Astrocyte (in vitro differentiated cells and primary cell): ENCODE measurements at regions not wholly inside any gene's neighbourhood (a gene's known extent, or its start where the extent isn't known, plus 50 kb on each side); places are given as distances from the start of the nearest gene placed in this dataset.

Experiments
- DNase-seq: peaks from one replicate; pipeline ENCODE4 v3.0.0-alpha.2; 2010; ENCODE audit warnings: low read depth
- FAIRE-seq: peaks from 2 replicates; lab custom pipeline; 2011; peaks lifted over from hg19 to GRCh38; lab: Jason Lieb, UNC
- H2AFZ ChIP-seq: 2 replicates; pipeline ENCODE4 v1.6.0; 2012; ENCODE audit warnings: low read depth, low read length, inconsistent platforms
- H3K27ac ChIP-seq: 2 replicates; pipeline ENCODE4 v1.5.1; 2011; ENCODE audit warnings: low read depth, low read length, inconsistent platforms
- H3K27me3 ChIP-seq: 2 replicates; pipeline ENCODE4 v1.6.0; 2011; ENCODE audit warnings: low read length, inconsistent platforms; ENCODE audit not compliant: insufficient read depth
- H3K36me3 ChIP-seq: 2 replicates; pipeline ENCODE4 v1.5.1; 2011; ENCODE audit warnings: low read length, inconsistent platforms; ENCODE audit not compliant: insufficient read depth
- H3K4me1 ChIP-seq: 2 replicates; pipeline ENCODE4 v1.5.1; 2011; ENCODE audit warnings: low read length, inconsistent platforms; ENCODE audit not compliant: insufficient read depth
- H3K4me2 ChIP-seq: 2 replicates; pipeline ENCODE4 v1.6.0; 2012; ENCODE audit warnings: low read length, inconsistent platforms
- H3K4me3 ChIP-seq: 2 replicates; pipeline ENCODE4 v1.5.1; 2011; ENCODE audit warnings: low read depth, mild to moderate bottlenecking, low read length, inconsistent platforms; ENCODE audit not compliant: insufficient read depth
- H3K79me2 ChIP-seq: 2 replicates; pipeline ENCODE4 v1.6.0; 2012; ENCODE audit warnings: mild to moderate bottlenecking, low read length, inconsistent platforms; ENCODE audit not compliant: insufficient read depth
- H3K9ac ChIP-seq: 2 replicates; pipeline ENCODE4 v1.6.0; 2012; ENCODE audit warnings: mild to moderate bottlenecking, low read length, inconsistent platforms
- H3K9me3 ChIP-seq: 2 replicates; pipeline ENCODE4 v1.5.1; 2012; ENCODE audit warnings: low read depth, mild to moderate bottlenecking, low read length, inconsistent platforms; ENCODE audit not compliant: insufficient read depth
- H4K20me1 ChIP-seq: 2 replicates; pipeline ENCODE4 v1.6.0; 2012; ENCODE audit warnings: low read length, inconsistent platforms; ENCODE audit not compliant: insufficient read depth
- H3K27ac Mint-ChIP-seq: one replicate; pipeline ENCODE4 v1.8.0; 2021; ENCODE audit warnings: mild to moderate bottlenecking, mixed read lengths; ENCODE audit not compliant: unreplicated experiment
- H3K27me3 Mint-ChIP-seq: one replicate; pipeline ENCODE4 v1.8.0; 2021; ENCODE audit warnings: low read depth, mixed read lengths; ENCODE audit not compliant: unreplicated experiment
- H3K36me3 Mint-ChIP-seq: one replicate; pipeline ENCODE4 v1.8.0; 2021; ENCODE audit warnings: low read depth, mixed read lengths; ENCODE audit not compliant: unreplicated experiment
- H3K4me1 Mint-ChIP-seq: one replicate; pipeline ENCODE4 v1.8.0; 2021; ENCODE audit warnings: low read depth, mixed read lengths; ENCODE audit not compliant: unreplicated experiment
- H3K4me3 Mint-ChIP-seq: one replicate; pipeline ENCODE4 v1.8.0; 2021; ENCODE audit warnings: mild to moderate bottlenecking, moderate library complexity, mixed read lengths; ENCODE audit not compliant: unreplicated experiment
- H3K9me3 Mint-ChIP-seq: one replicate; pipeline ENCODE4 v1.8.0; 2021; ENCODE audit warnings: mild to moderate bottlenecking, mixed read lengths; ENCODE audit not compliant: unreplicated experiment
- EZH2 ChIP-seq: IDR thresholded peaks from 2 replicates; pipeline ENCODE4 v1.6.1; 2012; ENCODE audit warnings: mild to moderate bottlenecking, low read length, inconsistent platforms; ENCODE audit not compliant: insufficient read depth
- TF ChIP-seq, protein P1 (sequence below): IDR thresholded peaks from 2 replicates; pipeline ENCODE4 v1.5.1; 2011; ENCODE audit warnings: low read depth, mild to moderate bottlenecking, inconsistent platforms, low read length, moderate library complexity; ENCODE audit not compliant: insufficient read depth

DNA sequence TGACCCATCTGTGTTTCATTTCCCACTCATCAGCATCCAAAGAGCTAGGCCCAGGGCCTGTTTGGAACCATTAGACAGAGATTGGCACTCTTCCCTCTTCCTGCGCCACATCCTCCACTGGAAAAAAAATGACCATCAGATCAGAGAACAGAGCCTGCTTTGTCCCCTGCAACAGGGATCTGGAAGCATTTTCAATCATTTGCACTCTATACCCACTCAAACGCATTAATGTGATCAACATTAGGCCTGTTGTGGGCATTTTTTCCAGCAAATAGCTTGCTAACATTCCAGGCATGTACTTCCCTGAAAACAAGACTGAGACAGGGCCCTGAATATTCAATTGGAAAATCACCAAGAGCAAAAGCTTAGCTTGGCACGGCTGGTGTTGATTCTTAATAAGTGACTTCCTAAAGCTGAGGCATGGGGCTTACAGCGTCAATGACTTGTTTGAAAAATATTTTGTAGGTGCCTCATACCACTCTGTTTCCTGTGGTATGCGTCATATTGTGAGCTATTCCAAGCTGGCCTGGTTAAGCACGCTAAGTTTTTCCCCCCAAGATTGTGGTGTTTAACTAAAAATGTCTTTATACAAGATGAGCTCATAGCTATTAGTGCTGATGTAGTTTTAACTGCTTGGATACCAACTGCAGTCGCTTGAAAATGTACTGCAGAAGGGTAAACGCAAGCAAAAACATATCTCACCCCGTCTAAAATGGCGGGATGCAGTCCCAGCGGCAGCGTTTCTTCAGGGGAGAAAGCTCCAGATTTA lies 404.4 kb downstream of the SPRY2 start:
- H3K27me3 Mint-ChIP-seq, result no peaks in the 10 kb centered on the region
- H3K4me1 ChIP-seq, result peaks cover 26% of the 10 kb centered on the region
- peak overlapping the region; percentile 96 for H3K27ac ChIP-seq
- no peaks in the 10 kb centered on the region for H4K20me1 ChIP-seq
- peaks cover 39% of the 10 kb centered on the region for H3K4me1 Mint-ChIP-seq
- H3K4me3 ChIP-seq, result no peak overlapping the region
- H3K9ac ChIP-seq, result peak overlapping the region; percentile 74
- TF ChIP-seq, protein P1, sequence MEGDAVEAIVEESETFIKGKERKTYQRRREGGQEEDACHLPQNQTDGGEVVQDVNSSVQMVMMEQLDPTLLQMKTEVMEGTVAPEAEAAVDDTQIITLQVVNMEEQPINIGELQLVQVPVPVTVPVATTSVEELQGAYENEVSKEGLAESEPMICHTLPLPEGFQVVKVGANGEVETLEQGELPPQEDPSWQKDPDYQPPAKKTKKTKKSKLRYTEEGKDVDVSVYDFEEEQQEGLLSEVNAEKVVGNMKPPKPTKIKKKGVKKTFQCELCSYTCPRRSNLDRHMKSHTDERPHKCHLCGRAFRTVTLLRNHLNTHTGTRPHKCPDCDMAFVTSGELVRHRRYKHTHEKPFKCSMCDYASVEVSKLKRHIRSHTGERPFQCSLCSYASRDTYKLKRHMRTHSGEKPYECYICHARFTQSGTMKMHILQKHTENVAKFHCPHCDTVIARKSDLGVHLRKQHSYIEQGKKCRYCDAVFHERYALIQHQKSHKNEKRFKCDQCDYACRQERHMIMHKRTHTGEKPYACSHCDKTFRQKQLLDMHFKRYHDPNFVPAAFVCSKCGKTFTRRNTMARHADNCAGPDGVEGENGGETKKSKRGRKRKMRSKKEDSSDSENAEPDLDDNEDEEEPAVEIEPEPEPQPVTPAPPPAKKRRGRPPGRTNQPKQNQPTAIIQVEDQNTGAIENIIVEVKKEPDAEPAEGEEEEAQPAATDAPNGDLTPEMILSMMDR, result no peak
- no peak for TF ChIP-seq EZH2
- H3K36me3 ChIP-seq, result no peaks in the 10 kb centered on the region
- DNase-seq (peak; percentile 100), FAIRE-seq (peak; percentile 100)
- peak overlapping the region; percentile 65 for H3K4me2 ChIP-seq
- peaks cover 2% of the 10 kb centered on the region for H3K9me3 Mint-ChIP-seq
- no peaks in the 10 kb centered on the region for H3K9me3 ChIP-seq
- no peaks in the 10 kb centered on the region for H3K79me2 ChIP-seq
- H2AFZ ChIP-seq, result peak overlapping the region; percentile 50
- H3K27ac Mint-ChIP-seq, result peak overlapping the region; percentile 98
- no peaks in the 10 kb centered on the region for H3K36me3 Mint-ChIP-seq
- peak overlapping the region; percentile 22 for H3K4me3 Mint-ChIP-seq
- no peaks in the 10 kb centered on the region for H3K27me3 ChIP-seq

DNA sequence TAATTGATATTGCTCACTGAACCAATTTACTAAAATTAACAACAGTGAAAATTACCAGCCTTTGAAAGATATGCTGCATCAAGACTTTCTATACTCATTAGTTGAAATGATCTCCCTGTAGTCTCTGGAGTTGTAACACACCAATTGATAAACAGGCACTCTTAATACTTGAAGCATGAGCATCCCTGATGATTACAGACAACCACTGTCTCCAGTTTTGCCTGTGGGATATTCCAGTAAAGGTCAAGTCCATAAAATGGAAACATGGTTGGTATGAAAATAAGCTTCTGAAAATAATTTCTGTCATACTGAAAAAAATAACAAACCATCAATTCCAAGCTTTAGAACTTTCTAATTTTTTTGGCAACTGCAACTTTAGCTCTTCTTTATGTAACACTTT lies 405.8 kb downstream of the SPRY2 start:
- no peak for TF ChIP-seq EZH2
- TF ChIP-seq, protein P1, result no peak
- Mint-ChIP-seq H3K27me3 (no peaks in the 10 kb centered on the region), H3K9me3 (peaks cover 2% of the 10 kb centered on the region), H3K4me3 (no peak overlapping the region), H3K4me1 (peaks cover 39% of the 10 kb centered on the region), H3K36me3 (no peaks in the 10 kb centered on the region), H3K27ac (peak overlapping the region; percentile 98)
- no peaks in the 10 kb centered on the region for H3K27me3 ChIP-seq
- peaks cover 26% of the 10 kb centered on the region for H3K4me1 ChIP-seq
- H3K4me2 ChIP-seq, result no peak overlapping the region
- DNase-seq, result no peak
- H3K36me3 ChIP-seq, result no peaks in the 10 kb centered on the region
- H2AFZ ChIP-seq, result no peak overlapping the region
- H4K20me1 ChIP-seq, result no peaks in the 10 kb centered on the region
- H3K4me3 ChIP-seq, result no peak overlapping the region
- H3K79me2 ChIP-seq, result no peaks in the 10 kb centered on the region
- H3K9me3 ChIP-seq, result no peaks in the 10 kb centered on the region
- FAIRE-seq, result peak; percentile 55
- peak overlapping the region; percentile 74 for H3K9ac ChIP-seq
- H3K27ac ChIP-seq, result peak overlapping the region; percentile 96

DNA sequence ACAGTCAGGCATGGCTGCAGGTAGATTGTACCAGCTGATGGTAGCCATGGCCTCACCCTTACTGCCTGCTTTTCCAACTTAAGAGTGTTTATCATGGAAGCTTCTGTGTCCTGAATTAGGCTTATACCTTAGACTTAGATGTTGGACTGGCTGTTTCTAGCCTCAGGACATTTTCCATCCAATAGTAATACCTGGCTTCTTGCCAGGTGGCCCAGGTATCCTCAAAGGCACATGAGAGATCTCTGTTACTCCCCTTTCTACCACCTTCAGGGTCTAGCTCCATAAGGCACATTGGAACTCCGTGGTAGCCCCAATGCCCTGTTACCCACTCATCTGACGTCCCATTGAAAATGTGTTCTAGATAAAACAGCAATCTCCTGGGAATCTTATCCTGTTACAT lies 407.5 kb downstream of the SPRY2 start:
- H3K9ac ChIP-seq, result no peak overlapping the region
- no peak for FAIRE-seq
- no peaks in the 10 kb centered on the region for H4K20me1 ChIP-seq
- TF ChIP-seq EZH2, result no peak
- TF ChIP-seq, protein P1, result no peak
- Mint-ChIP-seq H3K27ac (no peak overlapping the region), H3K9me3 (peaks cover 2% of the 10 kb centered on the region), H3K36me3 (no peaks in the 10 kb centered on the region), H3K4me3 (no peak overlapping the region), H3K27me3 (no peaks in the 10 kb centered on the region), H3K4me1 (peaks cover 33% of the 10 kb centered on the region)
- no peaks in the 10 kb centered on the region for H3K79me2 ChIP-seq
- H2AFZ ChIP-seq, result no peak overlapping the region
- H3K36me3 ChIP-seq, result no peaks in the 10 kb centered on the region
- H3K4me3 ChIP-seq, result no peak overlapping the region
- no peaks in the 10 kb centered on the region for H3K9me3 ChIP-seq
- H3K27me3 ChIP-seq, result no peaks in the 10 kb centered on the region
- no peak overlapping the region for H3K27ac ChIP-seq
- no peak overlapping the region for H3K4me2 ChIP-seq
- peaks cover 26% of the 10 kb centered on the region for H3K4me1 ChIP-seq
- DNase-seq, result no peak
